ENCODE measurements at regions not wholly inside any gene's neighbourhood (a gene's known extent, or its start where the extent isn't known, plus 50 kb on each side); places are given as distances from the start of the nearest gene placed in this dataset.

GRCh38 chr4:164440199-164440598, 313.7 kb upstream of the SMIM31 start:
- no peak for DNase-seq

GRCh38 chr4:164441109-164441508, 312.8 kb upstream of the SMIM31 start:
- DNase-seq, result no peak

DNA sequence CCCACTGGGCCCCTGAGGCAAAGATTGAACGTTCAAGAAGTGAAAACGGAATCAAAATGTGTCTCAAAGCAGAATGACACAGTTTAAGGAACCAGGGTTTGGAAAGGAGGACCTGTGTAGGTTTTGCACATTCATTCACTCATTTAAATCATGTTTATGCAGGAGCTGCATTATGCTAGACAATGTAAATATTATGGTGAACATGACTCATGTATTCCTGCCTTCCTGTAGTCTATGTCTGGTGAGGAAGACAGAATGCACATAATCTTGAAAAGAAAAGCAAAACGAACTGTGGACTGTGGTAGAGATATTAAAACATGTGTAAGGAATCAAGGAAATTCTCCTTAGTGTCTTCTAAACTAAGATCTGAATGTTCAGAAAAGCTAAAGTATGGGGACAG, 311.8 kb upstream of the SMIM31 start:
- no peak for DNase-seq

- DNase-seq, result no peak
Measured at GRCh38 chr4:164446516-164446915, 307.4 kb upstream of the SMIM31 start.

DNA sequence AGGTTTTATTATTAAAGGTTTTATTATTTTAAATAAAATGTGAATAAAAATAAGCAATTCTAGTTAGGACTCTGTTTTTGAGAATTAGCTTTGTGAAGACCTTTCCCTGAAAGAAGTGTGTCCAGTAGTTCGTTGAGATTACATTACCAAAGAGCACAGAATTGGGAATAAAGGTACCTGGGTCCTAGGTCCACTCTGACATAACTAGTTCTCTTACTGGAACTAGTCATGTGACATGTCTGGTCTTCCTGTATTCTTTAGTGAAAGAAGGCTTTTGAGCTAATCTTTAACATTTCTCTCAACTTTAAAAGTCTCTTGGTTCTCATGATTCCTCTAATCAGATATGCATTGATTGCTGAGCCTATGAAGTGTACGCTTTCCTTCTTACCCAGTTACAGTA, 292.0 kb upstream of the SMIM31 start:
- DNase-seq, result no peak

- DNase-seq, result no peak
Measured at GRCh38 chr4:164462471-164462870, 291.5 kb upstream of the SMIM31 start.

- no peak for DNase-seq
Measured at GRCh38 chr4:164464313-164464712, 289.6 kb upstream of the SMIM31 start.

- no peak for DNase-seq
Measured at GRCh38 chr4:164467493-164467892, 286.4 kb upstream of the SMIM31 start.

DNA sequence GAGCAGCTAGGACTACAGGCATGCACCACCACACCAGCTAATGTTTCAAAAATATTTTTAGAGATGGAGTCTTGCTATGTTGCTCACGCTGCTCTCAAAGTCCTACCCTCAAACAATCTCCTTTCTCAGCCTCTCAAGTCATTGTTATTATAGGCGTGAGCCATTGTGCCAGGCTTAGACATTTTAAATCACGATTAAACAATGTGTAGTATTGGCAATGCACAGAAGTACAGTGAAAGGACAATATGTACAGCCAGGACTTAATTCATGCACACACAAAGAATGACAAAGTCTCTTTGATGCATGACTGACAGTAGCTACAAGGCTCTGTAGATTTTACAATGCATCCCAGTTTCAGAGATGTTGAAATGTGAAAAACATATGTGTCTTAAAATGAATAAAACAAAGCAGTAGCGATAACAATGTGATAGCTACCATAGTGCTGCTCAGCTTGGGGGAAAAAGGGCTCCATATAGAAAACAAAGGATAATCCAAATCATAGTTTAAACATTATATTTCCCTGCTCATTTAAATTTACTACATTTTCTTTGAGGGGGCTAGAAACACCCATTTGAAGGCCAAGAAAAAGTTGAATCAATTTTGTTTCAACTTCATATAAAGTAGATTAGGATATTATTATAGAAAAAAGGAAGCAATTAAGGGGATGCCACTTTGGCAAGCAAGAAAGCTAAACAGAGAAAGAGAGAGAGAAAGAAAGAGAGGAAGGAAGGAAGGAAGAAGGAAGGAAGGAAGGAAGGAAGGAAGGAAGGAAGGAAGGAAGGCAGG, 272.4 kb upstream of the SMIM31 start:
- DNase-seq, result no peak

GRCh38 chr4:164482092-164482404, 271.9 kb upstream of the SMIM31 start:
- no peak for DNase-seq

- DNase-seq, result no peak
Measured at GRCh38 chr4:164482758-164483157, 271.2 kb upstream of the SMIM31 start.

DNA sequence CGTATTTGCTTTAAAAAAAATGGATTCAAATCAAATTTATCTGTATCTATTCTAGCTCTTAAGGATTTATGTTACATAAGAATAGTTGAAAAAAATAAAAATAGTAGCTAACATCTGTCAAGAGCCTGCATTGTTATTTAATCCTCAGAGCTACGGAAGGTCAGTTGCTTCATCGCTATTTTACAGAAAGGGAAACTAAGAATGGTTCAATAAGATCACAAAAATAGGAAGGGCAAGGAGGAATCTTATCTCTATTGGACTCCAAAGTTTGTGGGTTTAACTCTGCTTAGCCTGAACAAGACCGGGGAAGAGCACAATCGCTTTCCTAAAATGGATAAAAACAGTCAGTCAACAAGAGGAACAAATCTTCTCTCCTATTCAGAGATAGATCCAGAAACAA, 270.2 kb upstream of the SMIM31 start:
- DNase-seq, result no peak

DNA sequence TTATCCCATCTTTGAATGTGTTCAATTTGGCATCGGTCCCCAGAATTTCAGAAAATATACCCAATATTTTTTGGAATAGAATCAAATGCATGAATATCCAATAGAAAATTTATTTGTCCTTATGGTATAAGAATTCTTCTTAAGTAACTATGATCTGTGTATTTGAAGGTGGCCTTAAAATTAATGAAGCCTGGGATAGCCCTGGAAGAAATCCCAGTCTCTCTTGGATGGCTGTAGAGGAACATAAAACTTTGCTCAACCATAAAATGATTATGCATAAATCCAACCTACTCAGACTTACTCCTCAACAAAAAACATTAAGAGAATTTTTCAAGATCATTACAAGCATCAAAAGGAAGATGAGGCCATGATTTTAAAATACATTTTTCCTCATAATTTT, 269.4 kb upstream of the SMIM31 start:
- DNase-seq, result no peak

DNA sequence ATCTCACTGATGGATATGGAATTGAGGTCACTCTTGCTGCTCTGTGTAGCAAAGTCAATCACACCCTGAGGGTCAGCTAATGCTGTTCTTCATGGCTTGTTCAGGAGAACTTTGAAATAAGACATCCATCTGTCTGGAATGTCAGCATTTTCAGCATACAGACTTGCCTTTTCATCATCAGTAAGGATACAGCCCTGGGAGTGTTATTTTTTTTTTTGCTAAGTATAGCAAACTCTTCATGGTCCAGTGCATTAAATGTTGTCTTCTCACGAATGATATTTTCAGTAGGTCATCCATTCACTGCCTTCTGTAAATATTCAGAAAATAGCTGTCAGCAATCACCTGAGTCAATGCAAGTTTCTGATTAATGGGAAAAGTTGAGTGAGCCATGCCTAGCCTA, 268.8 kb upstream of the SMIM31 start:
- DNase-seq, result no peak

DNA sequence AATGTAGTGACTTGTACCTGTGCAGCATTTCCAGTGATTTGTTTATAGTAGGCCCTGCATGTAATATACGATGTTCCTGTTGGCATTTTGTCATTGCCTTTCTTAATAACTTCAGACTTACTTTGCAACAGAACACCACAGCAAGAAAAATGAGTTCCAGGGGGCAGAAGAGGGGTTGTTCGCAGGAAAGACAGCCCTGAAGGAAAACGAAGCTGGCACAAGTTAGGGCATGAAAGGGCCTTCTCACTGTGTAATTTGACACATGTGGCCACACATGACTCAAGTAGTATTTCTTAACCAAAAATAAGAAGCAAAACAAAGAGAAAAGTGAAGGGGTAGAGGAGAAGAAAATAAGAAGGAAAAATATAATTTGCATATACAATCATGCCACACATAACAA, 265.8 kb upstream of the SMIM31 start:
- DNase-seq, result no peak

DNA sequence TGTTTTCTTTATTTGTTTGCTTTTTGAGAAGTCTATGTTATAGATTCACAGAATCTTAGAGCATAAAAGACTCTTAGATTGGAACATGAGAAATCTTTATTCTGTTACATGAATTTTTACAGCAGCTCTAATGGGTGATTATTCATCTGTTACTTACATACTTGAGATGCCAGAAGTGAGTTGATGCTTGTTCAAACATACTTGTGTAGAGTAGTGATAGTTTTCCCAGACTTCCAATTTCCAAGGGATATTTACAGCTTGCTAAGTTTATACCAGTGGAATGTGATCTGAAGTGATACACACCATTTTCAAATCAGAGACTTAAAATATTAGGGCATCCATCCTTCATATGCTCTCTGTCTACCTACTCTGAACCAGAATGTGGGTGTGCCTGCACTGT, 252.9 kb upstream of the SMIM31 start:
- DNase-seq, result no peak

DNA sequence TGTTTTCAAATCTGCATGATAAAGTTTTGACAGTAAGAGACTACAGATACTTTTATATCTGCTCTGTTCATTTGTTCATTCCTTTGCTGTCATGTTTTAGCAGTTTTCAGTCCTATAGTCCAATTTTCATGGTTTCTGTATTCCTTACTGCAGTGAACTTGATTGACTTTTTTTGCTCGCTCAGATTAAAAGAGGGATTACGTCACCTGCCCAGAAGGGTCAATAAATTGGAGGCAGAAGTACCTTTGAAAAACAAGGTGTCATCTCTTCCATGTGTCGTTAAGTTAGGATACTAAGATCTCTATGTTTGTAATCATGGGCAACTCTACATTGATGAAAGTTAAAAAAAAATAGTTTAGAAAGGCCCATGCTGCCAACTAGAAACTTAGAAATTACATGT, 250.1 kb upstream of the SMIM31 start:
- no peak for DNase-seq

- DNase-seq, result no peak
Measured at GRCh38 chr4:164508097-164508496, 245.8 kb upstream of the SMIM31 start.

DNA sequence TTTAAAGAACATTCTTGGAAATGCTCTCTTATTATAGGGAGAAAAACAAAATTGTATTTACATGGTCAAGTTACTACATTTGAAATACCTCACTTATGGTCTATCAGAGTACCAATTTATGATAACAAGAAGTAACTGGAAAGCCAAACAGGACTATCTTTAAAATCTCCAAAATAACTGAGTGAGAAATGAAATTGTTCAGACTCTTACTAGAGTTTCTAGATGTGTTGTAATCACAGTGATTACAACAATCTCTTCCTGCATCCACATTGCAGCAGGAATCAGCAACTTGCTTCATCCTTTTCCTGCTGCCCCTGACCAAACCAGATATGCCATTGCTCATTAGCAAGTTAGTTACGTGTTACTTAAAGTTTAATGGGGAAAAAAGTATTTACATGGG, 245.2 kb upstream of the SMIM31 start:
- DNase-seq, result no peak

DNA sequence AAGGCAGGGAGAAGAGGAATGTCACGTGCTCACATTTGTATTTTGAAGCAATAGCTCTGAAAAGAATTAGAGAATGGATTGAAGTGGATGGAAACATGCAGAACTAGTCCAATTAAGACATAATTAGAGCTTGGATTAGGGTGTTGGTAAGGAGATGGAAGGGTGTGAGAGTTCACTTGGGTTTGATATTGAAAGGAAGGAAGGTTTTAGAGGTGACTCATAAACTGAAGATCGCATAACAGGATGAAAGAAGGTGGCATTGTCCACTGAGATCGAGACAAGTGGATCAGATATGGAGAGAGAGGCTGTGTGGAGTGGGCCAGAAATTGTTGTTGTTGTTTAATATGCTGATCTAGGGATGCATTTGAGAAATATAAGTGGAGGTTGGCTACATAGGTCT, 244.0 kb upstream of the SMIM31 start:
- DNase-seq, result no peak

DNA sequence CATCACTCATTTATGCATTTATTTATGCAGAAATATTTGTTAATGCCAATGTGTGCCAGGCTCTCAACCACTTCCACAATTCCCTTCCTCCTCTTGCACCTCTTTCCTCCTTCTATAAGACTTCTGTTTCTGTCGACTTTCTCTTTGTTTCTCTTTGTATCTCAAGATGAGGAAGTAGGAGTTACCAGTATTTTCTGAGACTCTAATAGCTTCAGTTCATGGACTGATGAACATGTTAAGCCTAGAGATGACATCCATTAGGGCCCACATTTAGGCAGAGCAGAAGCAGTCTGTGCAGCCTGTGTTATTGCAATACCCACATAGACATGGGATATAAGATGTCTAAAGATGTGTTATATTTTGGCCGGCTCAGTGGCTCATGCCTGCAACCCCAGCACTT, 241.8 kb upstream of the SMIM31 start:
- no peak for DNase-seq

DNA sequence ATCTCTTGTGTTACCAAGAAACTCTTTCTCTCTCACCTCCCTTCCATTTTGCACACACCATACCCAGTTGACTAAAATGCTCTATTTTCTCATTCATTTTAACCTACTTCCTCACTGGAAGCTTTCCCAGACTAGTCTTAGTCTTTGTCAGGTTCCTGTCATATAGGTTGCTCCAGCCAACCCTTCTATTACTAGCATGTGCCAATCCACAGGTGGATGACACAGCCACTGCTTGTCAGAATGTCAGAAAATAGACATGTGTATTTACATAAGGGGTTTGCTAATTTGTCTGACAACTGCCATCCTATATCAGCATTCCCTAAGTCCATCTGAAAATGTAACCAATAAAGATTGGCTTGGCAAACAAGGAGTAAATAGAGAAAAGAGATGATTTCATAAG, 239.2 kb upstream of the SMIM31 start:
- no peak for DNase-seq

- no peak for DNase-seq
Measured at GRCh38 chr4:164524789-164525188, 229.1 kb upstream of the SMIM31 start.

DNA sequence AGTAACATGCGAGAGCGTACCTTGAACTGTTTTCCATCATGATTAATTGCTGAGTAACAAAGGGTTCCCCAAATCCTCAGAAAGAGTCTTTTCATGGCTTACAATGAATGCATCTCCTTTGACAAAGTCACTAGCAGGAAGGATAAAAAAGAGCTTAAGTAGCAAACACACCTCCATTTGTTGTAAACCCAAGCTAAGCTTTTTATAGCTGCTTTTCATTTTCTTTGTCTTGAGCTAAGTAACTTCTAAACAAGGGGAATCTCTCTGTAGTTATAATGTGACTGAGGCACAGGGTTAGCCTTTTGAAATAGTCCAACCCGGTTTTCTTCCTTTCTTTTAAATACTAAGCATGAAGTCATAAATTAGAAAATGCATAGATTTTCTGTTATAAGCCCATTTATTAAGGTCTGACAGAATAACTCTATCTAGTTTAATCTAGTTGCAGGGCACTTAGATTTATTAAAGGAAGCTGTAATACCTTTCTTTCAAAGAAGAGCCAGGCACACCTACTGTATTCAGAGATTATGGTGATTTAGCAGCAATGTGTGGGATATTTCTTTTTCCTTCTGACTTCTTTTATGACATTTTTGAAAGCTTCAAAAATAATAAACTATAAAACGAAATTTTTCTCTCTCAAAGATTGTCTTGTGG, 226.9 kb upstream of the SMIM31 start:
- no peak for DNase-seq

DNA sequence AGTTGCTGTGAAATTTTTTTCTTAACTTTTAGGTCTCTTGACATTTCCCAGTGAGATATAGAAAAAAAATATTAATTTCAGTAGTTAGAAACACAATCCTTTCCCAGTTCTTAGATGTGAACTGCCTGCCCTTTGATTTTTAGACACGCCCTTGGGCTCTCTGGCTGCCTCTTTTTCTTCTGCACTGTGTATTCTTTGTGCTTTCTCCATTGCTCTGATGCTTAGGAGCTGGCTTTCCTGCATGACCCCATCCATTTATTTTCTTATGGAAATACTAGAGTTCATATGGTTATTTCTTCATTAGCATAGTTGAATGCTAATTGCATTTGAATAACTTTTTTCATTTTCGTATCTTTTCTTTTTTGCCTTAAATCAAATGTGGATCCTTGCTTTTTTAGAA, 224.9 kb upstream of the SMIM31 start:
- no peak for DNase-seq
